PC-9 (cell line): ENCODE measurements at regions not wholly inside any gene's neighbourhood (a gene's known extent, or its start where the extent isn't known, plus 50 kb on each side); places are given as distances from the start of the nearest gene placed in this dataset.

Experiments
- BruUV-seq: library from RNA; stranded (reverse); fragments of 400-500 nt; replicated peaks from 2 replicates; lab custom pipeline; 2021; lab: Mats Ljungman, UMichigan
- CTCF ChIA-PET: fragments of 300-600 bp; sonication (Branson Sonifier 250); formaldehyde crosslinking; loops from one replicate; lab custom pipeline; 2022; ENCODE audit warnings: antibody characterized with exemption; lab: Charles Lee
- POLR2A ChIA-PET: fragments of 300-600 bp; sonication (Branson Sonifier 250); formaldehyde crosslinking; loops from one replicate; lab custom pipeline; 2022; ENCODE audit warnings: antibody characterized with exemption; ENCODE audit not compliant: unreplicated experiment; lab: Charles Lee
- DNase-seq, 2 experiments: peaks; one replicate each; pipeline versions ENCODE4 v3.0.0 to v3.0.0-alpha.2; 2015 to 2022; ENCODE audit warnings: mixed read lengths in 1 of 2
- H2AFZ ChIP-seq: fragments of 200-600 bp; sonication (generic); 2 replicates; pipeline ENCODE4 v1.8.1; 2017; ENCODE audit warnings: antibody characterized with exemption
- H3F3A ChIP-seq: fragments of 200-600 bp; sonication (generic); 2 replicates; pipeline ENCODE4 v1.8.1; 2017; ENCODE audit warnings: antibody characterized with exemption, mild to moderate bottlenecking, low read depth; ENCODE audit not compliant: insufficient read depth
- H3K27ac ChIP-seq: fragments of 200-600 bp; sonication (generic); 2 replicates; pipeline ENCODE4 v1.6.1; 2016; ENCODE audit warnings: mixed run types
- H3K27me3 ChIP-seq: fragments of 200-600 bp; sonication (generic); 2 replicates; pipeline ENCODE4 v1.6.1; 2016; ENCODE audit warnings: low read depth, mixed run types; ENCODE audit not compliant: insufficient read depth
- H3K36me3 ChIP-seq: fragments of 200-600 bp; sonication (generic); 2 replicates; pipeline ENCODE4 v1.6.1; 2016; ENCODE audit warnings: low read depth, mixed run types
- H3K4me1 ChIP-seq: fragments of 200-600 bp; sonication (generic); replicated peaks from 2 replicates; pipeline ENCODE4 v1.6.1; 2016; ENCODE audit warnings: mixed run types; ENCODE audit not compliant: insufficient read depth
- H3K4me2 ChIP-seq: fragments of 200-600 bp; sonication (generic); 2 replicates; pipeline ENCODE4 v1.6.1; 2017; ENCODE audit warnings: mixed run types
- H3K4me3 ChIP-seq: fragments of 200-600 bp; sonication (generic); 2 replicates; pipeline ENCODE4 v1.6.1; 2016; ENCODE audit warnings: mixed run types
- H3K79me2 ChIP-seq: fragments of 200-600 bp; sonication (generic); 2 replicates; pipeline ENCODE4 v1.6.1; 2017; ENCODE audit warnings: low read depth, mixed run types
- H3K9me2 ChIP-seq: fragments of 200-600 bp; sonication (generic); 2 replicates; pipeline ENCODE4 v1.8.1; 2017; ENCODE audit warnings: mild to moderate bottlenecking; ENCODE audit not compliant: insufficient read depth
- H3K9me3 ChIP-seq: fragments of 200-600 bp; sonication (generic); 2 replicates; pipeline ENCODE4 v1.8.1; 2016; ENCODE audit warnings: low read depth; ENCODE audit not compliant: insufficient read depth
- H4K20me1 ChIP-seq: fragments of 200-600 bp; sonication (generic); 2 replicates; pipeline ENCODE4 v1.8.1; 2017; ENCODE audit not compliant: insufficient read depth
- CTCF ChIP-seq: fragments of 200-600 bp; sonication (generic); conservative IDR thresholded peaks from 2 replicates; pipeline ENCODE4 v1.6.1; 2017; ENCODE audit warnings: mixed run types, antibody characterized with exemption, mild to moderate bottlenecking, moderate library complexity
- EZH2 ChIP-seq: fragments of 200-600 bp; sonication (generic); IDR thresholded peaks from 2 replicates; pipeline ENCODE4 v1.8.0; 2017; ENCODE audit warnings: antibody characterized with exemption, low read depth
- intact Hi-C: fragments of 100-400 bp; cut with micrococcal nuclease; formaldehyde crosslinking; loops from one replicate; pipeline ENCODE4 v1.10.0; 2022; ENCODE audit not compliant: unreplicated experiment

- H3K4me3 ChIP-seq: no peak overlapping the region
- ChIA-PET POLR2A (no interaction called here), CTCF (no interaction called here)
- H3K27me3 ChIP-seq: no peaks in the 10 kb centered on the region
- intact Hi-C loops: no loop called here
- BruUV-seq: no TSS peak
- H3K36me3 ChIP-seq: no peaks in the 10 kb centered on the region
- H3K9me2 ChIP-seq: peaks cover 4% of the 10 kb centered on the region; the same call in 1 of the 2 replicates
- H3K9me3 ChIP-seq: no peaks in the 10 kb centered on the region
- no peak for DNase-seq
- H3K4me1 ChIP-seq: no peaks in the 10 kb centered on the region
- no peaks in the 10 kb centered on the region for H3F3A ChIP-seq
- no peaks in the 10 kb centered on the region for H3K79me2 ChIP-seq
- no peak overlapping the region for H3K4me2 ChIP-seq
- no peak overlapping the region for H3K27ac ChIP-seq
- H2AFZ ChIP-seq: no peak overlapping the region
- H4K20me1 ChIP-seq: no peaks in the 10 kb centered on the region
- TF ChIP-seq EZH2 (no peak), CTCF (no peak)
Measured at GRCh38 chr3:79848876-79849275, 81.1 kb upstream of the ROBO1 start.

GRCh38 chr3:79847928-79848327 is 80.1 kb upstream of the ROBO1 start:
- H3K4me2 ChIP-seq: no peak overlapping the region
- intact Hi-C loops: no loop called here
- POLR2A ChIA-PET: no interaction called here
- no peaks in the 10 kb centered on the region for H3K4me1 ChIP-seq
- no peak for DNase-seq
- no peaks in the 10 kb centered on the region for H4K20me1 ChIP-seq
- TF ChIP-seq EZH2 (no peak), CTCF (no peak)
- H3K9me2 ChIP-seq: peaks cover 4% of the 10 kb centered on the region; the same call in 1 of the 2 replicates
- H2AFZ ChIP-seq: no peak overlapping the region
- no peaks in the 10 kb centered on the region for H3K79me2 ChIP-seq
- BruUV-seq: no TSS peak
- no peaks in the 10 kb centered on the region for H3K27me3 ChIP-seq
- no peaks in the 10 kb centered on the region for H3K36me3 ChIP-seq
- no peak overlapping the region for H3K27ac ChIP-seq
- CTCF ChIA-PET: interaction anchor here (0.7 kb wide), 1 partner anchor 570 kb away, joined by 3 read pairs; no protein-coding TSS in a partner anchor
- H3F3A ChIP-seq: no peaks in the 10 kb centered on the region
- H3K4me3 ChIP-seq: no peak overlapping the region
- H3K9me3 ChIP-seq: no peaks in the 10 kb centered on the region

- no peaks in the 10 kb centered on the region for H3K79me2 ChIP-seq
- H3K9me2 ChIP-seq: peaks cover 4% of the 10 kb centered on the region; the same call in 1 of the 2 replicates
- BruUV-seq: no TSS peak
- H3K4me3 ChIP-seq: no peak overlapping the region
- DNase-seq: no peak
- no peaks in the 10 kb centered on the region for H3K4me1 ChIP-seq
- H3K27me3 ChIP-seq: no peaks in the 10 kb centered on the region
- H3K36me3 ChIP-seq: no peaks in the 10 kb centered on the region
- no peaks in the 10 kb centered on the region for H3F3A ChIP-seq
- H2AFZ ChIP-seq: no peak overlapping the region
- H3K27ac ChIP-seq: no peak overlapping the region
- CTCF ChIA-PET: no interaction called here
- H3K9me3 ChIP-seq: no peaks in the 10 kb centered on the region; the same call in 1 of the 2 replicates
- H3K4me2 ChIP-seq: no peak overlapping the region
- intact Hi-C loops: no loop called here
- POLR2A ChIA-PET: no interaction called here
- TF ChIP-seq EZH2 (no peak), CTCF (peak; percentile 49; the same call in 1 of the 2 replicates)
- H4K20me1 ChIP-seq: no peaks in the 10 kb centered on the region
Measured at GRCh38 chr3:79846148-79846933, 78.5 kb upstream of the ROBO1 start.
